Neural crest cell (in vitro differentiated cells): ENCODE measurements at regions not wholly inside any gene's neighbourhood (a gene's known extent, or its start where the extent isn't known, plus 50 kb on each side); places are given as distances from the start of the nearest gene placed in this dataset.

ENCODE experiments used
- DNase-seq: peaks from one replicate; pipeline ENCODE4 v3.0.0; 2021; ENCODE audit warnings: low read depth, mixed read lengths, low spot score
- H3K27ac Mint-ChIP-seq: one replicate; pipeline ENCODE4 v1.8.0; 2021; ENCODE audit warnings: mild to moderate bottlenecking, mixed read lengths; ENCODE audit not compliant: unreplicated experiment
- H3K27me3 Mint-ChIP-seq: 2 replicates; pipeline ENCODE4 v1.8.0; 2021; ENCODE audit warnings: low read depth, mild to moderate bottlenecking, mixed read lengths
- H3K36me3 Mint-ChIP-seq: 2 replicates; pipeline ENCODE4 v1.8.0; 2021; ENCODE audit warnings: low read depth, mild to moderate bottlenecking, mixed read lengths
- H3K4me1 Mint-ChIP-seq: 2 replicates; pipeline ENCODE4 v1.8.0; 2021; ENCODE audit warnings: mixed read lengths
- H3K4me3 Mint-ChIP-seq: one replicate; pipeline ENCODE4 v1.8.0; 2021; ENCODE audit warnings: mild to moderate bottlenecking, mixed read lengths
- H3K9me3 Mint-ChIP-seq: 2 replicates; pipeline ENCODE4 v1.8.0; 2021; ENCODE audit warnings: mixed read lengths
- TF ChIP-seq, protein P1 (sequence below): fragments of 200-600 bp; sonication (generic); conservative IDR thresholded peaks from 2 replicates; pipeline ENCODE4 v1.5.0; 2021; ENCODE audit warnings: antibody characterized with exemption, mild to moderate bottlenecking

GRCh38 chr5:166561759-166562158, 1729.7 kb upstream of the WWC1 start:
- H3K4me1 Mint-ChIP-seq, result peaks cover 13% of the 10 kb centered on the region
- H3K27ac Mint-ChIP-seq, result no peak overlapping the region
- TF ChIP-seq, protein P1, sequence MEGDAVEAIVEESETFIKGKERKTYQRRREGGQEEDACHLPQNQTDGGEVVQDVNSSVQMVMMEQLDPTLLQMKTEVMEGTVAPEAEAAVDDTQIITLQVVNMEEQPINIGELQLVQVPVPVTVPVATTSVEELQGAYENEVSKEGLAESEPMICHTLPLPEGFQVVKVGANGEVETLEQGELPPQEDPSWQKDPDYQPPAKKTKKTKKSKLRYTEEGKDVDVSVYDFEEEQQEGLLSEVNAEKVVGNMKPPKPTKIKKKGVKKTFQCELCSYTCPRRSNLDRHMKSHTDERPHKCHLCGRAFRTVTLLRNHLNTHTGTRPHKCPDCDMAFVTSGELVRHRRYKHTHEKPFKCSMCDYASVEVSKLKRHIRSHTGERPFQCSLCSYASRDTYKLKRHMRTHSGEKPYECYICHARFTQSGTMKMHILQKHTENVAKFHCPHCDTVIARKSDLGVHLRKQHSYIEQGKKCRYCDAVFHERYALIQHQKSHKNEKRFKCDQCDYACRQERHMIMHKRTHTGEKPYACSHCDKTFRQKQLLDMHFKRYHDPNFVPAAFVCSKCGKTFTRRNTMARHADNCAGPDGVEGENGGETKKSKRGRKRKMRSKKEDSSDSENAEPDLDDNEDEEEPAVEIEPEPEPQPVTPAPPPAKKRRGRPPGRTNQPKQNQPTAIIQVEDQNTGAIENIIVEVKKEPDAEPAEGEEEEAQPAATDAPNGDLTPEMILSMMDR, result no peak
- H3K36me3 Mint-ChIP-seq, result peaks cover 3% of the 10 kb centered on the region
- H3K27me3 Mint-ChIP-seq, result no peaks in the 10 kb centered on the region
- peaks cover 19% of the 10 kb centered on the region for H3K9me3 Mint-ChIP-seq
- DNase-seq, result no peak
- no peak overlapping the region for H3K4me3 Mint-ChIP-seq

- Mint-ChIP-seq H3K36me3 (peaks cover 3% of the 10 kb centered on the region), H3K9me3 (peaks cover 19% of the 10 kb centered on the region), H3K27me3 (no peaks in the 10 kb centered on the region), H3K4me1 (peaks cover 13% of the 10 kb centered on the region), H3K4me3 (no peak overlapping the region), H3K27ac (no peak overlapping the region)
- no peak for DNase-seq
- TF ChIP-seq, protein P1, result no peak
These were observed 1729.2 kb upstream of the WWC1 start for GRCh38 chr5:166562246-166562645.

GRCh38 chr5:166566725-166567124, 1724.7 kb upstream of the WWC1 start:
- peaks cover 7% of the 10 kb centered on the region for H3K9me3 Mint-ChIP-seq
- no peak for DNase-seq
- H3K27ac Mint-ChIP-seq, result no peak overlapping the region
- TF ChIP-seq, protein P1, result no peak
- peaks cover 13% of the 10 kb centered on the region for H3K4me1 Mint-ChIP-seq
- no peak overlapping the region for H3K4me3 Mint-ChIP-seq
- H3K36me3 Mint-ChIP-seq, result no peaks in the 10 kb centered on the region
- no peaks in the 10 kb centered on the region for H3K27me3 Mint-ChIP-seq

DNA sequence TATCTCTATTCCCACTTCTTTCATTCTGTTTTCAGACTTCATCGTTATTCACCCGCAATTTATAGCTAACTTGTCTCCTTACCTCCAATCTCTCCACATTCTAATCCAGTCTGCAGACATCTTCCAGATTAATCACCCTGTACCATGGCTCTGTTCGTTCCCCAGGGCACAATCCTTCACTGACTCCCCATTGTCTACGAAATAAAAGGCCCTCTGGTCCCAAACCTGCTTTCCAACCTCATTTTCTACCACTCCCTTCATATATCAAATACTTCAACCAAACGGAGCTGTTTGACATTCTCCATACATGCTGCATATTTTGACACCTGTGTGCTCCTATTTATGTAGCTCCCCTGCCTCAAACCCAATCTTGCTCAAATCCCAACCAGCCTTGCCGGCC, 1720.6 kb upstream of the WWC1 start:
- no peak overlapping the region for H3K27ac Mint-ChIP-seq
- H3K4me3 Mint-ChIP-seq, result no peak overlapping the region
- H3K4me1 Mint-ChIP-seq, result no peaks in the 10 kb centered on the region
- TF ChIP-seq, protein P1, result no peak
- H3K36me3 Mint-ChIP-seq, result no peaks in the 10 kb centered on the region
- H3K27me3 Mint-ChIP-seq, result no peaks in the 10 kb centered on the region
- DNase-seq, result no peak
- H3K9me3 Mint-ChIP-seq, result peaks cover 5% of the 10 kb centered on the region

DNA sequence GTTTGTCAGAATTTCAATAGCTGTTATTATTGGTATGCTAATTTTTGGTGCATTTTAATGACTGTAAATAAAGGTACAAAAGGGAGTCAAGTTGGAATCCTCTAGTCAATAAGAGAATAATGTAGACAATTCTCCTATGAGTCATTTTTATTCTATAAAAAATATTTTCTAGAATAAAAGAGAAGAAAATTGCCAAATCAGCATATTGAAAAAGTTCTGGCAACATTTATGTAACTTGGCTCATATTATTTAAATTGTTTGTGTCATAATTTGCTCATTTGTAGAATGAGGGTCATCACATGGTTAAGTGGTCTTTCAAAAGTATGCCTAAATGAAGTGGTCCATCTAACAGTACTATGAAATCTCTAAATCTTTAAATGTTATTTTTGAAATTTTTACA, 1719.8 kb upstream of the WWC1 start:
- peaks cover 5% of the 10 kb centered on the region for H3K9me3 Mint-ChIP-seq
- H3K27ac Mint-ChIP-seq, result no peak overlapping the region

More for the DNA sequence above, 1719.8 kb upstream of the WWC1 start:
- no peaks in the 10 kb centered on the region for H3K4me1 Mint-ChIP-seq
- no peaks in the 10 kb centered on the region for H3K27me3 Mint-ChIP-seq
- no peaks in the 10 kb centered on the region for H3K36me3 Mint-ChIP-seq
- no peak overlapping the region for H3K4me3 Mint-ChIP-seq
- DNase-seq, result no peak
- TF ChIP-seq, protein P1, result no peak
